T-cell (primary cell): ENCODE measurements at regions not wholly inside any gene's neighbourhood (a gene's known extent, or its start where the extent isn't known, plus 50 kb on each side); places are given as distances from the start of the nearest gene placed in this dataset.

ENCODE experiments used
- ATAC-seq, 4 experiments: fragments of 200-7000 bp in 3 of 4; fragments of 150-1000 bp in 1 of 4; cut with Tn5 transposase; replicated peaks in 1 of 4; 1 replicate in 3 of 4; 2 replicates in 1 of 4; pipeline ENCODE4 v1.10.0; 2021; ENCODE audit warnings: moderate library complexity in 3 of 4, mild to moderate bottlenecking in 2 of 4, moderate number of reproducible peaks in 1 of 4
- CTCF ChIA-PET, 2 donors: fragments of 300-600 bp; sonication (Branson Sonifier 250); formaldehyde crosslinking; loops; one replicate each; lab custom pipeline; 2022; ENCODE audit warnings: antibody characterized with exemption in 2 of 2; lab: Charles Lee
- POLR2A ChIA-PET, 2 donors: fragments of 300-600 bp; sonication (Branson Sonifier 250); formaldehyde crosslinking; loops; one replicate each; lab custom pipeline; 2022; ENCODE audit warnings: antibody characterized with exemption in 2 of 2; lab: Charles Lee
- DNase-seq, 35 experiments: peaks; one replicate each; pipeline versions ENCODE4 v3.0.0 to v3.0.0-alpha.2; 2013 to 2023
- H3K27ac ChIP-seq: one replicate; pipeline ENCODE4 v1.5.1; 2013; ENCODE audit warnings: low read length
- H3K27me3 ChIP-seq, 2 experiments: replicated peaks in 1 of 2; 1 replicate in 1 of 2; 2 replicates in 1 of 2; pipeline versions ENCODE4 v1.6.1 to v1.7.0; 2013; ENCODE audit warnings: low read length in 1 of 2, mixed read lengths in 1 of 2; ENCODE audit not compliant: control insufficient read depth in 2 of 2, insufficient read depth in 2 of 2; ENCODE audit errors: extremely low read depth in 1 of 2
- H3K36me3 ChIP-seq, 2 donors: 1 replicate in 1 of 2; 2 replicates in 1 of 2; pipeline versions ENCODE4 v1.6.1 to v1.7.0; 2013; ENCODE audit warnings: low read length in 1 of 2; ENCODE audit not compliant: control insufficient read depth in 2 of 2, insufficient read depth in 1 of 2; ENCODE audit errors: extremely low read depth in 1 of 2
- H3K4me1 ChIP-seq, 2 experiments: 1 replicate in 1 of 2; 2 replicates in 1 of 2; pipeline versions ENCODE4 v1.6.1 to v1.7.0; 2013; ENCODE audit warnings: low read length in 2 of 2, mixed read lengths in 1 of 2; ENCODE audit not compliant: insufficient read depth in 2 of 2, control insufficient read depth in 1 of 2; ENCODE audit errors: extremely low read depth in 1 of 2
- H3K4me3 ChIP-seq, 2 donors: 1 replicate in 1 of 2; 2 replicates in 1 of 2; pipeline versions ENCODE4 v1.5.1 to v1.7.0; 2013; ENCODE audit warnings: mild to moderate bottlenecking in 2 of 2, low read length in 1 of 2, moderate library complexity in 1 of 2; ENCODE audit not compliant: control insufficient read depth in 1 of 2; ENCODE audit errors: extremely low read depth in 1 of 2
- H3K9me3 ChIP-seq: 2 replicates; pipeline ENCODE4 v1.7.0; 2013
- H3K27ac Mint-ChIP-seq, 2 donors: one replicate each; pipeline ENCODE4 v1.8.0; 2020 to 2021; ENCODE audit warnings: mild to moderate bottlenecking in 2 of 2, mixed read lengths in 2 of 2
- H3K27me3 Mint-ChIP-seq, 2 donors: one replicate each; pipeline ENCODE4 v1.8.0; 2021 to 2022; ENCODE audit warnings: mixed read lengths in 2 of 2
- H3K36me3 Mint-ChIP-seq: one replicate; pipeline ENCODE4 v1.8.0; 2021; ENCODE audit warnings: mixed read lengths
- H3K4me1 Mint-ChIP-seq, 3 donors: one replicate each; pipeline ENCODE4 v1.8.0; 2020 to 2022; ENCODE audit warnings: mixed read lengths in 3 of 3, mild to moderate bottlenecking in 1 of 3
- H3K4me3 Mint-ChIP-seq, 3 donors: one replicate each; pipeline ENCODE4 v1.8.0; 2020 to 2022; ENCODE audit warnings: mild to moderate bottlenecking in 3 of 3, mixed read lengths in 3 of 3, moderate library complexity in 3 of 3
- H3K9me3 Mint-ChIP-seq, 3 donors: one replicate each; pipeline ENCODE4 v1.8.0; 2020 to 2022; ENCODE audit warnings: mixed read lengths in 3 of 3
- WGBS: methylation state at CpG from one replicate; pipeline ENCODE4 v1.1.5; 2013; ENCODE audit warnings: missing lambda C conversion rate; ENCODE audit not compliant: insufficient coverage; 5-methylcytosine and 5-hydroxymethylcytosine counted together

GRCh38 chr10:108375691-108376090 is 1211.2 kb upstream of the SORCS1 start:
- no peaks in the 10 kb centered on the region for H3K9me3 ChIP-seq
- no peaks in the 10 kb centered on the region for H3K4me1 ChIP-seq
- no peaks in the 10 kb centered on the region for H3K27me3 Mint-ChIP-seq
- DNase-seq (no peak), ATAC-seq (no peak)
- no peaks in the 10 kb centered on the region for H3K4me1 Mint-ChIP-seq
- H3K9me3 Mint-ChIP-seq = peaks cover 15 to 27% (median 23%) of the 10 kb centered on the region in 3 donors
- no peak overlapping the region for H3K27ac Mint-ChIP-seq
- no peaks in the 10 kb centered on the region for H3K36me3 ChIP-seq
- no peaks in the 10 kb centered on the region for H3K27me3 ChIP-seq
- no peak overlapping the region for H3K27ac ChIP-seq
- POLR2A ChIA-PET = no interaction called here
- CTCF ChIA-PET = no interaction called here
- H3K36me3 Mint-ChIP-seq = no peaks in the 10 kb centered on the region
- H3K4me3 ChIP-seq = no peak overlapping the region
- no peak overlapping the region for H3K4me3 Mint-ChIP-seq

- CTCF ChIA-PET = no interaction called here
Observed at GRCh38 chr10:108374991-108375390, 1210.5 kb upstream of the SORCS1 start.

GRCh38 chr10:108365541-108365940 is 1201.0 kb upstream of the SORCS1 start:
- H3K36me3 Mint-ChIP-seq = no peaks in the 10 kb centered on the region
- Histone ChIP-seq H3K27ac (no peak overlapping the region), H3K4me1 (no peaks in the 10 kb centered on the region), H3K9me3 (no peaks in the 10 kb centered on the region), H3K27me3 (no peaks in the 10 kb centered on the region), H3K4me3 (no peak overlapping the region), H3K36me3 (no peaks in the 10 kb centered on the region)
- H3K4me3 Mint-ChIP-seq = no peak overlapping the region
- ATAC-seq (no peak), DNase-seq (no peak)
- H3K4me1 Mint-ChIP-seq = no peaks in the 10 kb centered on the region
- no peak overlapping the region for H3K27ac Mint-ChIP-seq
- CTCF ChIA-PET = no interaction called here
- no peaks in the 10 kb centered on the region for H3K27me3 Mint-ChIP-seq
- POLR2A ChIA-PET = interaction anchor here in 1 of 2 donors (0.6 kb wide), 1 partner anchor 591 kb away, joined by 3 read pairs; no protein-coding TSS in a partner anchor
- peaks cover 9 to 17% (median 16%) of the 10 kb centered on the region in 3 donors for H3K9me3 Mint-ChIP-seq

More at GRCh38 chr10:108374991-108375390, 1210.5 kb upstream of the SORCS1 start:
- H3K4me3 Mint-ChIP-seq = no peak overlapping the region
- no peak overlapping the region for H3K27ac ChIP-seq
- H3K27me3 ChIP-seq = no peaks in the 10 kb centered on the region
- no peak overlapping the region for H3K27ac Mint-ChIP-seq
- H3K36me3 Mint-ChIP-seq = no peaks in the 10 kb centered on the region
- H3K27me3 Mint-ChIP-seq = no peaks in the 10 kb centered on the region
- no peak for DNase-seq
- no peak for ATAC-seq
- no peaks in the 10 kb centered on the region for H3K4me1 Mint-ChIP-seq
- POLR2A ChIA-PET = no interaction called here
- H3K9me3 Mint-ChIP-seq = peaks cover 15 to 32% (median 28%) of the 10 kb centered on the region in 3 donors
- WGBS = no CpG with 5 or more reads among the region's 1 CpG
- no peaks in the 10 kb centered on the region for H3K4me1 ChIP-seq
- H3K36me3 ChIP-seq = no peaks in the 10 kb centered on the region
- no peaks in the 10 kb centered on the region for H3K9me3 ChIP-seq
- no peak overlapping the region for H3K4me3 ChIP-seq

GRCh38 chr10:108363576-108363975 is 1199.1 kb upstream of the SORCS1 start:
- H3K9me3 Mint-ChIP-seq = peaks cover 12 to 18% (median 12%) of the 10 kb centered on the region in 3 donors
- no peaks in the 10 kb centered on the region for H3K36me3 Mint-ChIP-seq
- ChIA-PET CTCF (no interaction called here), POLR2A (no interaction called here)
- ATAC-seq (no peak), DNase-seq (no peak)
- WGBS = 67% methylated on average over 1 of the region's 4 CpGs
- Histone ChIP-seq H3K4me1 (no peaks in the 10 kb centered on the region), H3K4me3 (no peak overlapping the region), H3K27me3 (no peaks in the 10 kb centered on the region), H3K27ac (no peak overlapping the region), H3K9me3 (no peaks in the 10 kb centered on the region), H3K36me3 (no peaks in the 10 kb centered on the region)
- no peaks in the 10 kb centered on the region for H3K4me1 Mint-ChIP-seq
- no peak overlapping the region for H3K4me3 Mint-ChIP-seq
- no peak overlapping the region for H3K27ac Mint-ChIP-seq
- no peaks in the 10 kb centered on the region for H3K27me3 Mint-ChIP-seq

GRCh38 chr10:108362961-108363360 is 1198.5 kb upstream of the SORCS1 start:
- Mint-ChIP-seq H3K36me3 (no peaks in the 10 kb centered on the region), H3K4me3 (no peak overlapping the region), H3K27me3 (no peaks in the 10 kb centered on the region), H3K4me1 (no peaks in the 10 kb centered on the region), H3K9me3 (peaks cover 10 to 16% (median 14%) of the 10 kb centered on the region in 3 donors), H3K27ac (no peak overlapping the region)
- POLR2A ChIA-PET = no interaction called here
- WGBS = no CpG with 5 or more reads among the region's 1 CpG
- Histone ChIP-seq H3K4me3 (no peak overlapping the region), H3K27ac (no peak overlapping the region), H3K9me3 (no peaks in the 10 kb centered on the region), H3K4me1 (no peaks in the 10 kb centered on the region), H3K36me3 (no peaks in the 10 kb centered on the region), H3K27me3 (no peaks in the 10 kb centered on the region)
- ATAC-seq (no peak), DNase-seq (no peak)
- CTCF ChIA-PET = no interaction called here

GRCh38 chr10:108362296-108362695 is 1197.8 kb upstream of the SORCS1 start:
- H3K4me3 ChIP-seq = no peak overlapping the region
- no peak overlapping the region for H3K27ac ChIP-seq
- peaks cover 11 to 17% (median 14%) of the 10 kb centered on the region in 3 donors for H3K9me3 Mint-ChIP-seq
- H3K36me3 ChIP-seq = no peaks in the 10 kb centered on the region
- H3K27me3 Mint-ChIP-seq = no peaks in the 10 kb centered on the region
- no peaks in the 10 kb centered on the region for H3K9me3 ChIP-seq
- H3K4me3 Mint-ChIP-seq = no peak overlapping the region
- ChIA-PET CTCF (no interaction called here), POLR2A (no interaction called here)
- DNase-seq (no peak), ATAC-seq (no peak)
- H3K36me3 Mint-ChIP-seq = no peaks in the 10 kb centered on the region
- no peaks in the 10 kb centered on the region for H3K4me1 ChIP-seq
- WGBS = 100% methylated on average over 1 of the region's 2 CpGs
- no peak overlapping the region for H3K27ac Mint-ChIP-seq
- no peaks in the 10 kb centered on the region for H3K27me3 ChIP-seq
- H3K4me1 Mint-ChIP-seq = no peaks in the 10 kb centered on the region

GRCh38 chr10:108360187-108360586 is 1195.7 kb upstream of the SORCS1 start:
- Histone ChIP-seq H3K27ac (no peak overlapping the region), H3K9me3 (no peaks in the 10 kb centered on the region), H3K4me3 (no peak overlapping the region), H3K4me1 (no peaks in the 10 kb centered on the region), H3K27me3 (no peaks in the 10 kb centered on the region), H3K36me3 (no peaks in the 10 kb centered on the region)
- Mint-ChIP-seq H3K27me3 (no peaks in the 10 kb centered on the region), H3K27ac (no peak overlapping the region), H3K36me3 (no peaks in the 10 kb centered on the region), H3K4me3 (no peak overlapping the region), H3K4me1 (no peaks in the 10 kb centered on the region), H3K9me3 (peaks cover 10 to 23% (median 22%) of the 10 kb centered on the region in 3 donors)
- CTCF ChIA-PET = no interaction called here
- WGBS = 50% methylated on average over 1 of the region's 2 CpGs
- POLR2A ChIA-PET = no interaction called here
- ATAC-seq = no peak
- DNase-seq = no peak
